Ishikawa (cell line): ENCODE measurements at regions not wholly inside any gene's neighbourhood (a gene's known extent, or its start where the extent isn't known, plus 50 kb on each side); places are given as distances from the start of the nearest gene placed in this dataset.

Experiments used
- CEBPB ChIP-seq: IDR thresholded peaks from 2 replicates; pipeline ENCODE4 v1.6.1; 2012
- CREB1 ChIP-seq: IDR thresholded peaks from 2 replicates; pipeline ENCODE4 v1.6.1; 2012; ENCODE audit warnings: low read depth
- EGR1 ChIP-seq: IDR thresholded peaks from 2 replicates; pipeline ENCODE4 v1.6.1; 2012
- EP300 ChIP-seq: IDR thresholded peaks from 2 replicates; pipeline ENCODE4 v1.6.1; 2012; ENCODE audit warnings: borderline replicate concordance
- FOXM1 ChIP-seq: IDR thresholded peaks from 2 replicates; pipeline ENCODE4 v1.6.1; 2012; ENCODE audit warnings: low read depth, borderline replicate concordance
- RAD21 ChIP-seq: IDR thresholded peaks from 2 replicates; pipeline ENCODE4 v1.6.1; 2012; ENCODE audit warnings: low read depth
- REST ChIP-seq: IDR thresholded peaks from 2 replicates; pipeline ENCODE4 v1.6.1; 2012; ENCODE audit warnings: low read depth, mild to moderate bottlenecking
- TAF1 ChIP-seq: IDR thresholded peaks from 2 replicates; pipeline ENCODE4 v1.6.1; 2012; ENCODE audit warnings: low read depth, mild to moderate bottlenecking
- TCF12 ChIP-seq: IDR thresholded peaks from 2 replicates; pipeline ENCODE4 v1.6.1; 2012; ENCODE audit warnings: low read depth
- TEAD4 ChIP-seq: IDR thresholded peaks from 2 replicates; pipeline ENCODE4 v1.6.1; 2012
- YY1 ChIP-seq: IDR thresholded peaks from 2 replicates; pipeline ENCODE4 v1.6.1; 2012; ENCODE audit warnings: low read depth
- ZBTB7A ChIP-seq: IDR thresholded peaks from 2 replicates; pipeline ENCODE4 v1.6.1; 2012; ENCODE audit warnings: low read depth
- TF ChIP-seq, protein P1 (sequence below): IDR thresholded peaks from 2 replicates; pipeline ENCODE4 v1.6.1; 2012
- TF ChIP-seq, protein P2 (sequence below): IDR thresholded peaks from 2 replicates; pipeline ENCODE4 v1.6.1; 2012

GRCh38 chr3:89570465-89570864 lies 463.0 kb downstream of the EPHA3 start:
- TF ChIP-seq RAD21: no peak
- no peak for TF ChIP-seq EGR1
- TF ChIP-seq ZBTB7A: no peak
- TF ChIP-seq, protein P1, sequence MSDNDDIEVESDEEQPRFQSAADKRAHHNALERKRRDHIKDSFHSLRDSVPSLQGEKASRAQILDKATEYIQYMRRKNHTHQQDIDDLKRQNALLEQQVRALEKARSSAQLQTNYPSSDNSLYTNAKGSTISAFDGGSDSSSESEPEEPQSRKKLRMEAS: no peak
- TF ChIP-seq REST: no peak
- no peak for TF ChIP-seq YY1
- TF ChIP-seq TAF1: no peak
- no peak for TF ChIP-seq EP300
- no peak for TF ChIP-seq CREB1
- TF ChIP-seq, protein P2, sequence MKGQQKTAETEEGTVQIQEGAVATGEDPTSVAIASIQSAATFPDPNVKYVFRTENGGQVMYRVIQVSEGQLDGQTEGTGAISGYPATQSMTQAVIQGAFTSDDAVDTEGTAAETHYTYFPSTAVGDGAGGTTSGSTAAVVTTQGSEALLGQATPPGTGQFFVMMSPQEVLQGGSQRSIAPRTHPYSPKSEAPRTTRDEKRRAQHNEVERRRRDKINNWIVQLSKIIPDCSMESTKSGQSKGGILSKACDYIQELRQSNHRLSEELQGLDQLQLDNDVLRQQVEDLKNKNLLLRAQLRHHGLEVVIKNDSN: no peak
- no peak for TF ChIP-seq TEAD4
- no peak for TF ChIP-seq FOXM1
- no peak for TF ChIP-seq CEBPB
- TF ChIP-seq TCF12: no peak
